Trophoblast cell (in vitro differentiated cells and primary cell): ENCODE measurements at regions not wholly inside any gene's neighbourhood (a gene's known extent, or its start where the extent isn't known, plus 50 kb on each side); places are given as distances from the start of the nearest gene placed in this dataset.
"Not testable (repeated sequence)": the region's sequence is repeated elsewhere in the genome, so short reads cannot be mapped to it uniquely, and the experiment has no call there.

Source experiments
- DNase-seq, 2 donors: peaks; one replicate each; pipeline ENCODE4 v3.0.0-alpha.2; 2016
- H2AFZ ChIP-seq: 2 replicates; pipeline ENCODE4 v1.6.1; 2013; ENCODE audit warnings: low read length, moderate library complexity, mild to moderate bottlenecking; ENCODE audit not compliant: insufficient read depth, poor library complexity
- H2AK5ac ChIP-seq: 2 replicates; pipeline ENCODE4 v1.6.1; 2013; ENCODE audit warnings: mild to moderate bottlenecking, low read length
- H2BK120ac ChIP-seq: 2 replicates; pipeline ENCODE4 v1.6.1; 2013; ENCODE audit warnings: low read length, mild to moderate bottlenecking, moderate library complexity; ENCODE audit not compliant: insufficient read depth, poor library complexity
- H2BK12ac ChIP-seq: 2 replicates; pipeline ENCODE4 v1.6.1; 2013; ENCODE audit warnings: mild to moderate bottlenecking, low read length, moderate library complexity
- H2BK5ac ChIP-seq: 2 replicates; pipeline ENCODE4 v1.6.1; 2013; ENCODE audit warnings: low read length, low read depth, moderate library complexity, mild to moderate bottlenecking; ENCODE audit not compliant: poor library complexity
- H3K14ac ChIP-seq: 2 replicates; pipeline ENCODE4 v1.6.1; 2013; ENCODE audit warnings: mild to moderate bottlenecking, low read length
- H3K18ac ChIP-seq: 2 replicates; pipeline ENCODE4 v1.6.1; 2013; ENCODE audit warnings: mild to moderate bottlenecking, low read length
- H3K23ac ChIP-seq: 2 replicates; pipeline ENCODE4 v1.6.1; 2013; ENCODE audit warnings: low read length
- H3K27ac ChIP-seq: 2 replicates; pipeline ENCODE4 v1.5.1; 2013; ENCODE audit warnings: low read depth, mild to moderate bottlenecking, inconsistent platforms, low read length, moderate library complexity
- H3K27me3 ChIP-seq: 2 replicates; pipeline ENCODE4 v1.6.1; 2013; ENCODE audit warnings: inconsistent platforms, mild to moderate bottlenecking, low read length, moderate library complexity; ENCODE audit not compliant: insufficient read depth
- H3K36me3 ChIP-seq, 2 experiments: 1 replicate in 1 of 2; 2 replicates in 1 of 2; pipeline ENCODE4 v1.6.1; 2013; ENCODE audit warnings: low read length in 2 of 2, mild to moderate bottlenecking in 2 of 2, moderate library complexity in 1 of 2; ENCODE audit not compliant: insufficient read depth in 2 of 2, control insufficient read depth in 1 of 2
- H3K4ac ChIP-seq: 2 replicates; pipeline ENCODE4 v1.6.1; 2013; ENCODE audit warnings: low read depth, mild to moderate bottlenecking, low read length, moderate library complexity
- H3K4me1 ChIP-seq, 2 experiments: 1 replicate in 1 of 2; 2 replicates in 1 of 2; pipeline ENCODE4 v1.6.1; 2013; ENCODE audit warnings: low read length in 2 of 2, mild to moderate bottlenecking in 2 of 2, moderate library complexity in 1 of 2; ENCODE audit not compliant: insufficient read depth in 2 of 2, control insufficient read depth in 1 of 2
- H3K4me2 ChIP-seq: 2 replicates; pipeline ENCODE4 v1.6.1; 2013; ENCODE audit warnings: inconsistent platforms, mild to moderate bottlenecking, low read length, moderate library complexity
- H3K4me3 ChIP-seq: 2 replicates; pipeline ENCODE4 v1.5.1; 2013; ENCODE audit warnings: mild to moderate bottlenecking, low read depth, low read length, inconsistent platforms
- H3K79me1 ChIP-seq: one replicate; pipeline ENCODE4 v1.6.1; 2013; ENCODE audit warnings: low read length
- H3K79me2 ChIP-seq: 2 replicates; pipeline ENCODE4 v1.6.1; 2013; ENCODE audit warnings: low read length, mild to moderate bottlenecking; ENCODE audit not compliant: control insufficient read depth, insufficient read depth, poor library complexity
- H3K9ac ChIP-seq: 2 replicates; pipeline ENCODE4 v1.6.1; 2013; ENCODE audit warnings: mild to moderate bottlenecking, low read length
- H3K9me3 ChIP-seq: 2 replicates; pipeline ENCODE4 v1.6.1; 2013; ENCODE audit warnings: low read depth, mild to moderate bottlenecking, control low read depth, inconsistent platforms, low read length; ENCODE audit not compliant: insufficient read depth
- H4K12ac ChIP-seq: 2 replicates; pipeline ENCODE4 v1.6.1; 2013; ENCODE audit warnings: low read depth, mild to moderate bottlenecking, low read length, moderate library complexity
- H4K8ac ChIP-seq: 2 replicates; pipeline ENCODE4 v1.6.1; 2013; ENCODE audit warnings: low read depth, mild to moderate bottlenecking, low read length, moderate library complexity
- H4K91ac ChIP-seq: one replicate; pipeline ENCODE4 v1.6.1; 2013; ENCODE audit warnings: low read depth, mild to moderate bottlenecking, low read length, moderate library complexity
- WGBS: extraction: QIAGEN DNeasy Blood & Tissue Kit; methylation state at CpG from one replicate; pipeline ENCODE4 v1.1.7; 2013; ENCODE audit warnings: missing lambda C conversion rate; ENCODE audit not compliant: insufficient read length, insufficient coverage; ENCODE audit errors: extremely low coverage; 5-methylcytosine and 5-hydroxymethylcytosine counted together

DNA sequence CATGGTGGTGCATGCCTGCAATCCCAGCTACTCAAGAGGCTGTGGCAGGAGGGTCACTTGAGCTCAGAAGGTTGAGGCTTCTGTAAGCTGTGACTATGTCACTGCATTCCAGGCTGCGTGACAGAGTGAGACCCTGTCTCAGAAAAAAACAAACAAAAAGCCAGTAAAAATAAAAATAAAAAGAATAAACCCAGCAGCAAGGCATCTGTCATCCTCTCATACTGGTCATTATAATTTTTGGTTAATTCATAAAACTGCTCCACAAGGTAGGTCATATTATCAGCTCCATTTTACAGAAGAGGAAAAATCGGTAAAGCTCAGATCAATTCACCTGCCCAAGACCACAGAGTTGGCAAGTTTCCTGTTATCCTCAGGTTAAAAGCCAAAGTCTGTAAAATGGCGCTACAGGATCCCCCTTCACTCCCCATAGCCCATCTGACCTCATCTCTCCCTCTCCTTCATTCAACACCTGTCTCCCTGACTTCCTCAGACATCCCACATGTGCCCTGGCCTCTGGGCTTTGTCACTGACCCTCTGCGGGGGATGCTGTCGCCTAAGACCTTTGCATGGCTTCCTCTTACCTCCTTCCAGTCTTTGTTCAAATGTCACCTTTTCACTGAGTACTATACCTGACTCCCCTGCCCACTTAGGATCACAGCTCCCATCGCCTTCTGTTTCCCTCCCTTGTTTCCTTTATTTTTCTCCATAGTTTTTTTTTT, 213.2 kb upstream of the ZNF217 start:
- DNase-seq: no peak
- no CpG with 5 or more reads among the region's 6 CpGs for WGBS

DNA sequence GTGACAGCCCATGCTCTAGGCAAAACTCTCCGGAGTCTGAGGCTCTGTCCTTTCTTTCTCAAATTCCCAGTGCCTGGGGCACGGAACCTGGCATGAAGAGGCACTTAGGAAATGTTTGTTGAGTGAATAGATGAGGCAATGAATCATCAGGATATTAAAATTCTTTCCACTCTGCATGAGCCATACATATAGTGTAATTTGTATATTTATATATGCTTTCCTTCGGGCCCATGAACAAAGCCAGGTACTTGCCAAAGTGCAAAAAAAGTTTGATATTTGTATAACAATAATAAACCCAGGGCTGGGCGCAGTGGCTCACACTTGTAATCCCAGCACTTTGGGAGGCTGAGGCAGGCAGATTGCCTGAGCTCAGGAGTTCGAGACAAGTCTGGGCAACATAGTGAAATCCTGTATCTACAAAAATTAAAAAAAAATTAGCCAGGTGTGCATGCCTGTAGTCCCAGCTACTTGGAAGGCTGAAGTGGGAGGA, 212.3 kb upstream of the ZNF217 start:
- Histone ChIP-seq H3K79me1 (no peaks in the 10 kb centered on the region), H3K27ac (no peak overlapping the region), H2AK5ac (no peak overlapping the region), H3K36me3 (no peaks in the 10 kb centered on the region), H4K8ac (no peak overlapping the region), H3K14ac (no peak overlapping the region), H2AFZ (no peak overlapping the region), H3K4me3 (no peak overlapping the region), H3K4me2 (no peak overlapping the region), H4K91ac (no peak overlapping the region), H3K27me3 (no peaks in the 10 kb centered on the region), H3K4ac (no peak overlapping the region), H3K9ac (no peak overlapping the region), H3K4me1 (no peaks in the 10 kb centered on the region), H4K12ac (no peak overlapping the region), H3K18ac (no peak overlapping the region), H3K9me3 (no peaks in the 10 kb centered on the region), H2BK12ac (no peak overlapping the region), H3K23ac (no peak overlapping the region), H3K79me2 (no peaks in the 10 kb centered on the region), H2BK5ac (no peak overlapping the region), H2BK120ac (no peak overlapping the region)
- DNase-seq: peak; percentile 71 to 86
- no CpG with 5 or more reads among the region's 5 CpGs for WGBS

More for the DNA sequence above, 213.2 kb upstream of the ZNF217 start:
- no peak overlapping the region for H3K27ac ChIP-seq
- no peak overlapping the region for H2BK12ac ChIP-seq
- H3K4me2 ChIP-seq: no peak overlapping the region
- no peak overlapping the region for H4K8ac ChIP-seq
- no peaks in the 10 kb centered on the region for H3K27me3 ChIP-seq
- no peak overlapping the region for H3K18ac ChIP-seq
- no peak overlapping the region for H3K4me3 ChIP-seq
- no peaks in the 10 kb centered on the region for H3K9me3 ChIP-seq
- no peak overlapping the region for H4K91ac ChIP-seq
- H3K4me1 ChIP-seq: no peaks in the 10 kb centered on the region
- no peak overlapping the region for H2AK5ac ChIP-seq
- H3K14ac ChIP-seq: no peak overlapping the region
- H3K9ac ChIP-seq: no peak overlapping the region
- H3K23ac ChIP-seq: no peak overlapping the region
- no peak overlapping the region for H2AFZ ChIP-seq
- H3K79me2 ChIP-seq: no peaks in the 10 kb centered on the region
- H3K4ac ChIP-seq: no peak overlapping the region
- H2BK120ac ChIP-seq: no peak overlapping the region
- H4K12ac ChIP-seq: no peak overlapping the region
- H3K36me3 ChIP-seq: no peaks in the 10 kb centered on the region
- no peaks in the 10 kb centered on the region for H3K79me1 ChIP-seq
- no peak overlapping the region for H2BK5ac ChIP-seq

DNA sequence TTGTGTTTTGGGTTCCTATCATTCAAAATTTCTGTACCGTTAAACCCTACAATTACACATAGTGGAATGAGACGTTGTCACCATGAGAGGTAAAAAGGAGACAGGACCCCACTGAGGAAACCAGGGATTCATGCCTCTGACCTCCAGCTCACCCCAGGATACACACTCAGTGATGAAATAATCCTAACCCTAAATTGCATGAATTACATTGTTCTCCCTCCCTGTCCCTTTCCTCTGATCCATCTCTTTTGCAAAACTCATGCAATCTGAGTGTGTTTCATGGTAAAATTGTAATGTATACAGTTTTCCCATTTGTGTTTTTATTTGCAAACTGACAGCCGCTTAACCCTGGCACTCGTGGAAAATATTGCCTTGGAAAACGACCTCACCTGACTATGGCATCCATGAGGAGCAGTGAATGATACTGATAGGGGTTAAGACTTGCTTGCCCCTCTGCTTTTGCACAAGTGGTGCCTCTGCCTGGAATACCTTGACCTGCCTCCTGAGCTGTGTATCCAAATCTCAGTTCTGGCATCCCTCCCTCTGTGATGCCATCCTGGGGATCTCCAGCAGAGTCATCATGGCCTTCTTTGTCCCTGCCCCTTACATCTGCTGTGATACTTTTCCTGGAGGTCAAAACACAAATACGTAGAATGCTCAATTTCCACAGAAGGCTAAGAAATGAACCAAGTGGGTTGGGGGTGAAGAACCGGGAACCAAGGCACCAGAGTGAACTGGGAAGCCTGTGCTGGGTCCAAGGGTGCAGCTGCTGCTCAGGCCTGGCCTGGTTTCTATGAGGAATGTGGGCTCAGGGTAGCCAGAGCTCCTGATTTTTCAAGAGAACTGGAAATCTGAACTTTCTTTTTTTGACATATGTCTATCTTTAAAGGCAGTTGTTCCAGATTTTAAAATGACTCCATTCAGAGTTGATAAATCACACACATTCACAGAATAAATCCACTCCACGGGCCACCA, 211.6 kb upstream of the ZNF217 start:
- Histone ChIP-seq H3K4me2 (no peak overlapping the region), H4K12ac (no peak overlapping the region), H3K79me1 (no peaks in the 10 kb centered on the region), H3K27me3 (no peaks in the 10 kb centered on the region), H3K23ac (no peak overlapping the region), H3K4ac (no peak overlapping the region), H3K79me2 (no peaks in the 10 kb centered on the region), H2AFZ (no peak overlapping the region), H3K4me1 (no peaks in the 10 kb centered on the region), H2AK5ac (no peak overlapping the region), H4K8ac (no peak overlapping the region), H3K36me3 (no peaks in the 10 kb centered on the region), H4K91ac (no peak overlapping the region), H2BK12ac (no peak overlapping the region), H3K14ac (no peak overlapping the region), H3K27ac (no peak overlapping the region), H3K18ac (no peak overlapping the region), H2BK5ac (no peak overlapping the region), H3K4me3 (no peak overlapping the region), H3K9me3 (no peaks in the 10 kb centered on the region), H3K9ac (no peak overlapping the region), H2BK120ac (no peak overlapping the region)
- no CpG with 5 or more reads among the region's 8 CpGs for WGBS
- no peak for DNase-seq

DNA sequence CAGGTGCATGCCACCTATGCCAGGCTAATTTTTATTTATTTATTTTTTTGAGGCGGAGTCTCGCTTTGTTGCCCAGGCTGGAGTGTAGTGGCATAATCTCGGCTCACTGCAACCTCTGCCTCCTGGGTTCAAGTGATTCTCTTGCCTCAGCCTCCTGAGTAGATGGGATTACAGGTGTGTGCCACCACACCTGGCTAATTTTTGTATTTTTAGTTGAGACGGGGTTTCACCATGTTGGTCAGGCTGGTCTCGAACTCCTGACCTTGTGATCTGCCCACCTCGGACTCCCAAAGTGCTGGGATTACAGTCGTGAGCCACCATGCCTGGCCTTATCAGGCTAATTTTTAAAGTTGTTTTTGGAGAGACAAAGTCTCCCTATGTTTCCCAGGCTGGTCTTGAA, 210.7 kb upstream of the ZNF217 start:
- not testable (repeated sequence) for H2AFZ ChIP-seq, H2BK5ac ChIP-seq, H3K18ac ChIP-seq, H3K27ac ChIP-seq, H3K36me3 ChIP-seq, H3K4ac ChIP-seq, H3K14ac ChIP-seq, H2BK12ac ChIP-seq, DNase-seq, H3K4me3 ChIP-seq, H3K4me1 ChIP-seq, H3K23ac ChIP-seq, H3K4me2 ChIP-seq, H3K79me2 ChIP-seq, H3K27me3 ChIP-seq, H3K9me3 ChIP-seq, H3K79me1 ChIP-seq, H2AK5ac ChIP-seq, H4K8ac ChIP-seq, H4K91ac ChIP-seq, H2BK120ac ChIP-seq, H4K12ac ChIP-seq, H3K9ac ChIP-seq
- WGBS: no CpG with 5 or more reads among the region's 7 CpGs
